ENCODE measurements at regions not wholly inside any gene's neighbourhood (a gene's known extent, or its start where the extent isn't known, plus 50 kb on each side); places are given as distances from the start of the nearest gene placed in this dataset.

GRCh38 chr16:56140645-56141044 lies 50.6 kb upstream of the GNAO1 start:
- no peak for DNase-seq (ENCODE audit: low read depth)

- DNase-seq (ENCODE audit: low read depth) = no peak
These were observed 54.0 kb upstream of the GNAO1 start for GRCh38 chr16:56137269-56137668.

- DNase-seq (ENCODE audit: low read depth) = no peak
These were observed 55.0 kb upstream of the GNAO1 start for GRCh38 chr16:56136256-56136655.

- DNase-seq (ENCODE audit: low read depth) = no peak
These were observed 56.5 kb upstream of the GNAO1 start for GRCh38 chr16:56134790-56135189.

- no peak for DNase-seq (ENCODE audit: low read depth)
These were observed 65.4 kb upstream of the GNAO1 start for GRCh38 chr16:56125922-56126321.

GRCh38 chr16:56122251-56122650 lies 69.0 kb upstream of the GNAO1 start:
- no peak for DNase-seq (ENCODE audit: low read depth)

GRCh38 chr16:56121156-56121500 lies 70.2 kb upstream of the GNAO1 start:
- no peak for DNase-seq (ENCODE audit: low read depth)

GRCh38 chr16:56120447-56121155 lies 70.7 kb upstream of the GNAO1 start:
- DNase-seq (ENCODE audit: low read depth) = no peak

GRCh38 chr16:56119133-56119532 lies 72.2 kb upstream of the GNAO1 start:
- no peak for DNase-seq (ENCODE audit: low read depth)

GRCh38 chr16:56116577-56116964 lies 74.7 kb upstream of the GNAO1 start:
- no peak for DNase-seq (ENCODE audit: low read depth)

- DNase-seq (ENCODE audit: low read depth) = no peak
These were observed 75.3 kb upstream of the GNAO1 start for GRCh38 chr16:56115817-56116576.

GRCh38 chr16:56113223-56113622 lies 78.1 kb upstream of the GNAO1 start:
- no peak for DNase-seq (ENCODE audit: low read depth)

- DNase-seq (ENCODE audit: low read depth) = no peak
These were observed 80.2 kb upstream of the GNAO1 start for GRCh38 chr16:56111100-56111499.

- no peak for DNase-seq (ENCODE audit: low read depth)
These were observed 81.3 kb upstream of the GNAO1 start for GRCh38 chr16:56109994-56110393.

- DNase-seq (ENCODE audit: low read depth) = no peak
These were observed 82.1 kb upstream of the GNAO1 start for GRCh38 chr16:56109205-56109604.

- DNase-seq (ENCODE audit: low read depth) = no peak
These were observed 82.6 kb upstream of the GNAO1 start for GRCh38 chr16:56108724-56109123.

GRCh38 chr16:56108056-56108471 lies 83.2 kb upstream of the GNAO1 start:
- DNase-seq (ENCODE audit: low read depth) = no peak

GRCh38 chr16:56106527-56106926 lies 84.8 kb upstream of the GNAO1 start:
- DNase-seq (ENCODE audit: low read depth) = no peak

- DNase-seq (ENCODE audit: low read depth) = no peak
These were observed 88.4 kb upstream of the GNAO1 start for GRCh38 chr16:56102906-56103305.

GRCh38 chr16:56102183-56102686 lies 89.1 kb upstream of the GNAO1 start:
- DNase-seq (ENCODE audit: low read depth) = no peak

GRCh38 chr16:56101480-56101879 lies 89.8 kb upstream of the GNAO1 start:
- no peak for DNase-seq (ENCODE audit: low read depth)

GRCh38 chr16:56097306-56097705 lies 94.0 kb upstream of the GNAO1 start:
- DNase-seq (ENCODE audit: low read depth) = no peak

GRCh38 chr16:56094231-56094630 lies 97.1 kb upstream of the GNAO1 start:
- DNase-seq (ENCODE audit: low read depth) = no peak

Data from Daoy (cell line).